Mesothelial cell of epicardium (in vitro differentiated cells): ENCODE measurements at regions not wholly inside any gene's neighbourhood (a gene's known extent, or its start where the extent isn't known, plus 50 kb on each side); places are given as distances from the start of the nearest gene placed in this dataset.

Experiments
- DNase-seq, 2 experiments: peaks; one replicate each; pipeline ENCODE4 v3.0.0; 2021; ENCODE audit warnings: low spot score in 2 of 2; ENCODE audit not compliant: unreplicated experiment in 2 of 2
- H3K27ac Mint-ChIP-seq: 2 replicates; pipeline ENCODE4 v1.8.0; 2021; ENCODE audit warnings: mixed read lengths
- H3K27me3 Mint-ChIP-seq: 2 replicates; pipeline ENCODE4 v1.8.0; 2021; ENCODE audit warnings: low read depth, mixed read lengths
- H3K36me3 Mint-ChIP-seq: 2 replicates; pipeline ENCODE4 v1.8.0; 2021; ENCODE audit warnings: mixed read lengths
- H3K4me1 Mint-ChIP-seq: 2 replicates; pipeline ENCODE4 v1.8.0; 2021; ENCODE audit warnings: mixed read lengths
- H3K4me3 Mint-ChIP-seq: 2 replicates; pipeline ENCODE4 v1.8.0; 2021; ENCODE audit warnings: mild to moderate bottlenecking, moderate library complexity, mixed read lengths
- H3K9me3 Mint-ChIP-seq: 2 replicates; pipeline ENCODE4 v1.8.0; 2021; ENCODE audit warnings: mixed read lengths
- CTCF ChIP-seq: fragments of 200-600 bp; sonication (generic); IDR thresholded peaks from one replicate; pipeline ENCODE4 v1.5.0; 2021; ENCODE audit warnings: antibody characterized with exemption; ENCODE audit not compliant: unreplicated experiment

- no peak for DNase-seq
- H3K4me1 Mint-ChIP-seq, result peaks cover 4% of the 10 kb centered on the region
- H3K4me3 Mint-ChIP-seq, result no peak overlapping the region
- no peak overlapping the region for H3K27ac Mint-ChIP-seq
- H3K27me3 Mint-ChIP-seq, result no peaks in the 10 kb centered on the region
- no peaks in the 10 kb centered on the region for H3K36me3 Mint-ChIP-seq
- H3K9me3 Mint-ChIP-seq, result peaks cover 11% of the 10 kb centered on the region
- TF ChIP-seq CTCF, result no peak
Observed at GRCh38 chr2:215553946-215554345, 118.1 kb upstream of the FN1 start.

GRCh38 chr2:215552144-215552580 is 116.3 kb upstream of the FN1 start:
- Mint-ChIP-seq H3K27ac (no peak overlapping the region), H3K4me3 (no peak overlapping the region), H3K4me1 (no peaks in the 10 kb centered on the region), H3K9me3 (peaks cover 8% of the 10 kb centered on the region), H3K36me3 (no peaks in the 10 kb centered on the region), H3K27me3 (no peaks in the 10 kb centered on the region)
- no peak for DNase-seq
- TF ChIP-seq CTCF, result no peak

- H3K27ac Mint-ChIP-seq, result no peak overlapping the region
- H3K36me3 Mint-ChIP-seq, result no peaks in the 10 kb centered on the region
- no peak for TF ChIP-seq CTCF
- H3K4me3 Mint-ChIP-seq, result no peak overlapping the region
- H3K4me1 Mint-ChIP-seq, result no peaks in the 10 kb centered on the region
- no peak for DNase-seq
- H3K27me3 Mint-ChIP-seq, result no peaks in the 10 kb centered on the region
- peaks cover 8% of the 10 kb centered on the region for H3K9me3 Mint-ChIP-seq
Observed at GRCh38 chr2:215550331-215550730, 114.5 kb upstream of the FN1 start.

- TF ChIP-seq CTCF, result no peak
- Mint-ChIP-seq H3K4me1 (no peaks in the 10 kb centered on the region), H3K27me3 (no peaks in the 10 kb centered on the region), H3K27ac (no peak overlapping the region), H3K4me3 (no peak overlapping the region), H3K36me3 (no peaks in the 10 kb centered on the region), H3K9me3 (peaks cover 8% of the 10 kb centered on the region)
- no peak for DNase-seq
Observed at GRCh38 chr2:215548714-215549113, 112.8 kb upstream of the FN1 start.

- H3K4me3 Mint-ChIP-seq, result no peak overlapping the region
- no peak overlapping the region for H3K27ac Mint-ChIP-seq
Observed at GRCh38 chr2:215542690-215543089, 106.8 kb upstream of the FN1 start.

More at GRCh38 chr2:215542690-215543089, 106.8 kb upstream of the FN1 start:
- H3K4me1 Mint-ChIP-seq, result peaks cover under 1% of the 10 kb centered on the region
- no peaks in the 10 kb centered on the region for H3K27me3 Mint-ChIP-seq
- DNase-seq, result no peak
- H3K36me3 Mint-ChIP-seq, result no peaks in the 10 kb centered on the region
- TF ChIP-seq CTCF, result no peak
- peaks cover 6% of the 10 kb centered on the region for H3K9me3 Mint-ChIP-seq
